ENCODE measurements at regions not wholly inside any gene's neighbourhood (a gene's known extent, or its start where the extent isn't known, plus 50 kb on each side); places are given as distances from the start of the nearest gene placed in this dataset.

DNA sequence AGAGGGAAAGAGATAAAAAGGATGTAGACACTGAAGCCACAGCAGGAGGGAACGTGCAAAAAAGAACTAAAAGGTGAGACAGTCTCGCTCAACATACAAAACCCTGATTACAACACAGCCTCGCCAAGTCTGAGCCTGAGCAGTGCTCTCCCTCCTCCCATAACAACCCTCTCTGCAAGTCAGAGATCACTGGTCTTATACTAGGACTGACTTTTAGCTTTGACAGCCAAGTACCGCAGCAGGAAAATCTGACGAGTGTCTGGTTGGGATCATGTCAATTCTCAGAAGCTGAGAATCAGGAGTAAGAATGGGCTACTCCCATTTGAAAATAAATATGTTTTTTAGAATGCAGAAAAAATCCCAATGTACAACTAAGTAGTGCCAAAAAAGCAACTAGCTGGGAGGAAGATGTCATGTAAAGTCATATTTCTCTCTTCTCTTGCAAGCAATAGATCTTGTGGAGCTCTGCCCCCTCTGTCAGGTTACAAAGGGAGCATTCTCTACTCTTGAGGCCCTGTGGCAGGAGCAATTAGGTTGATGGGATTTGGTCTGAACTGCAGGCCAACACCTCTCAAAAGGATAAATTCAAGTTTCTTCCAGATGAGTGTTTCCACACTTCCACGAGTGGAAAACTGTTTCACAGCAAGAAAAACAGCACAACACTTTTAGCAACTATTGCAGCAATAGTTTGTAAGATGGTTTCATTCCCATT, 118.9 kb upstream of the COL21A1 start:
- no peak for TF ChIP-seq RAD21 (IDR thresholded peaks at IDR 0.05; ENCODE audit: low read depth)
- TF ChIP-seq, protein P1, sequence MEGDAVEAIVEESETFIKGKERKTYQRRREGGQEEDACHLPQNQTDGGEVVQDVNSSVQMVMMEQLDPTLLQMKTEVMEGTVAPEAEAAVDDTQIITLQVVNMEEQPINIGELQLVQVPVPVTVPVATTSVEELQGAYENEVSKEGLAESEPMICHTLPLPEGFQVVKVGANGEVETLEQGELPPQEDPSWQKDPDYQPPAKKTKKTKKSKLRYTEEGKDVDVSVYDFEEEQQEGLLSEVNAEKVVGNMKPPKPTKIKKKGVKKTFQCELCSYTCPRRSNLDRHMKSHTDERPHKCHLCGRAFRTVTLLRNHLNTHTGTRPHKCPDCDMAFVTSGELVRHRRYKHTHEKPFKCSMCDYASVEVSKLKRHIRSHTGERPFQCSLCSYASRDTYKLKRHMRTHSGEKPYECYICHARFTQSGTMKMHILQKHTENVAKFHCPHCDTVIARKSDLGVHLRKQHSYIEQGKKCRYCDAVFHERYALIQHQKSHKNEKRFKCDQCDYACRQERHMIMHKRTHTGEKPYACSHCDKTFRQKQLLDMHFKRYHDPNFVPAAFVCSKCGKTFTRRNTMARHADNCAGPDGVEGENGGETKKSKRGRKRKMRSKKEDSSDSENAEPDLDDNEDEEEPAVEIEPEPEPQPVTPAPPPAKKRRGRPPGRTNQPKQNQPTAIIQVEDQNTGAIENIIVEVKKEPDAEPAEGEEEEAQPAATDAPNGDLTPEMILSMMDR (IDR thresholded peaks at IDR 0.05 in 2 of 3, conservative IDR thresholded peaks at IDR 0.05 in 1 of 3; ENCODE audit: borderline replicate concordance in 1 of 3, insufficient read depth in 1 of 3, low read depth in 2 of 3, low read length in 2 of 3): no peak
- TF ChIP-seq SP1 (IDR thresholded peaks at IDR 0.05; ENCODE audit: low read depth): no peak
- no peak for TF ChIP-seq CEBPB (IDR thresholded peaks at IDR 0.05; ENCODE audit: low read depth)
- no peak for TF ChIP-seq POLR2A (IDR thresholded peaks at IDR 0.05; ENCODE audit: borderline replicate concordance, extremely low read depth, insufficient read depth, insufficient read length)
- TF ChIP-seq ZNF274 (IDR thresholded peaks at IDR 0.05; ENCODE audit: low read depth, low read length): no peak
- TF ChIP-seq, protein P2, sequence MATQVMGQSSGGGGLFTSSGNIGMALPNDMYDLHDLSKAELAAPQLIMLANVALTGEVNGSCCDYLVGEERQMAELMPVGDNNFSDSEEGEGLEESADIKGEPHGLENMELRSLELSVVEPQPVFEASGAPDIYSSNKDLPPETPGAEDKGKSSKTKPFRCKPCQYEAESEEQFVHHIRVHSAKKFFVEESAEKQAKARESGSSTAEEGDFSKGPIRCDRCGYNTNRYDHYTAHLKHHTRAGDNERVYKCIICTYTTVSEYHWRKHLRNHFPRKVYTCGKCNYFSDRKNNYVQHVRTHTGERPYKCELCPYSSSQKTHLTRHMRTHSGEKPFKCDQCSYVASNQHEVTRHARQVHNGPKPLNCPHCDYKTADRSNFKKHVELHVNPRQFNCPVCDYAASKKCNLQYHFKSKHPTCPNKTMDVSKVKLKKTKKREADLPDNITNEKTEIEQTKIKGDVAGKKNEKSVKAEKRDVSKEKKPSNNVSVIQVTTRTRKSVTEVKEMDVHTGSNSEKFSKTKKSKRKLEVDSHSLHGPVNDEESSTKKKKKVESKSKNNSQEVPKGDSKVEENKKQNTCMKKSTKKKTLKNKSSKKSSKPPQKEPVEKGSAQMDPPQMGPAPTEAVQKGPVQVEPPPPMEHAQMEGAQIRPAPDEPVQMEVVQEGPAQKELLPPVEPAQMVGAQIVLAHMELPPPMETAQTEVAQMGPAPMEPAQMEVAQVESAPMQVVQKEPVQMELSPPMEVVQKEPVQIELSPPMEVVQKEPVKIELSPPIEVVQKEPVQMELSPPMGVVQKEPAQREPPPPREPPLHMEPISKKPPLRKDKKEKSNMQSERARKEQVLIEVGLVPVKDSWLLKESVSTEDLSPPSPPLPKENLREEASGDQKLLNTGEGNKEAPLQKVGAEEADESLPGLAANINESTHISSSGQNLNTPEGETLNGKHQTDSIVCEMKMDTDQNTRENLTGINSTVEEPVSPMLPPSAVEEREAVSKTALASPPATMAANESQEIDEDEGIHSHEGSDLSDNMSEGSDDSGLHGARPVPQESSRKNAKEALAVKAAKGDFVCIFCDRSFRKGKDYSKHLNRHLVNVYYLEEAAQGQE (IDR thresholded peaks at IDR 0.05; ENCODE audit: low read depth): no peak
- no peak for TF ChIP-seq EGR1 (IDR thresholded peaks at IDR 0.05; ENCODE audit: low read depth)
- no peak for TF ChIP-seq EZH2phosphoT487 (IDR thresholded peaks at IDR 0.05; ENCODE audit: borderline replicate concordance)
- TF ChIP-seq, protein P3, sequence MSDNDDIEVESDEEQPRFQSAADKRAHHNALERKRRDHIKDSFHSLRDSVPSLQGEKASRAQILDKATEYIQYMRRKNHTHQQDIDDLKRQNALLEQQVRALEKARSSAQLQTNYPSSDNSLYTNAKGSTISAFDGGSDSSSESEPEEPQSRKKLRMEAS (IDR thresholded peaks at IDR 0.05): no peak
- no peak for TF ChIP-seq SRF (IDR thresholded peaks at IDR 0.05; ENCODE audit: low read depth)

Measured in HCT116 (cell line).